H1 (cell line): ENCODE measurements at regions not wholly inside any gene's neighbourhood (a gene's known extent, or its start where the extent isn't known, plus 50 kb on each side); places are given as distances from the start of the nearest gene placed in this dataset.

Experiments used
- CTCF ChIA-PET: fragments of 300-600 bp; sonication (Branson Sonifier 250); formaldehyde crosslinking; loops from one replicate; lab custom pipeline; 2021; ENCODE audit not compliant: partially characterized antibody; lab: Charles Lee
- POLR2A ChIA-PET: fragments of 300-600 bp; sonication (Branson Sonifier 250); formaldehyde crosslinking; loops from one replicate; lab custom pipeline; 2021; ENCODE audit warnings: inconsistent platforms; ENCODE audit not compliant: partially characterized antibody; lab: Charles Lee
- DNase-seq, 2 experiments: peaks; one replicate each; pipeline versions ENCODE4 v3.0.0 to v3.0.0-alpha.2; 2010 to 2022; ENCODE audit warnings: low spot score in 2 of 2, low read depth in 1 of 2, mixed read lengths in 1 of 2
- FAIRE-seq: peaks from 2 replicates; lab custom pipeline; 2011; peaks lifted over from hg19 to GRCh38; lab: Jason Lieb, UNC
- H2AFZ ChIP-seq: 2 replicates; pipeline ENCODE4 v1.8.1; 2012; ENCODE audit warnings: low read length, inconsistent platforms
- H2AK5ac ChIP-seq: 2 replicates; pipeline ENCODE4 v1.6.1; 2013; ENCODE audit warnings: low read depth, low read length
- H2BK120ac ChIP-seq: replicated peaks from 2 replicates; pipeline ENCODE3; 2013; ENCODE audit warnings: low read depth, low read length, inconsistent platforms
- H2BK12ac ChIP-seq: 2 replicates; pipeline ENCODE4 v1.6.1; 2013; ENCODE audit warnings: low read depth, low read length
- H2BK15ac ChIP-seq: 2 replicates; pipeline ENCODE4 v1.6.1; 2013; ENCODE audit warnings: low read length
- H2BK20ac ChIP-seq: 2 replicates; pipeline ENCODE4 v1.6.1; 2013; ENCODE audit warnings: low read length
- H2BK5ac ChIP-seq: 2 replicates; pipeline ENCODE4 v1.6.1; 2013; ENCODE audit warnings: low read depth, low read length
- H3K14ac ChIP-seq: 2 replicates; pipeline ENCODE4 v1.6.1; 2013; ENCODE audit warnings: inconsistent platforms; ENCODE audit not compliant: insufficient read length
- H3K18ac ChIP-seq: 2 replicates; pipeline ENCODE4 v1.6.1; 2013; ENCODE audit warnings: low read length; ENCODE audit errors: extremely low read depth
- H3K23ac ChIP-seq: 2 replicates; pipeline ENCODE4 v1.6.1; 2013; ENCODE audit warnings: inconsistent platforms; ENCODE audit not compliant: insufficient read length
- H3K23me2 ChIP-seq: 2 replicates; pipeline ENCODE4 v1.6.1; 2013; ENCODE audit warnings: low read depth, low read length
- H3K27ac ChIP-seq: 2 replicates; pipeline ENCODE4 v1.6.1; 2011; ENCODE audit warnings: low read depth, low read length, inconsistent platforms
- H3K27me3 ChIP-seq, 4 experiments: replicated peaks in 1 of 4; 1 replicate in 1 of 4; 2 replicates in 3 of 4; pipeline versions ENCODE4 v1.6.1 to v1.8.1; 2011 to 2013; ENCODE audit warnings: low read length in 3 of 4, mild to moderate bottlenecking in 3 of 4, inconsistent platforms in 2 of 4, mixed read lengths in 2 of 4, moderate library complexity in 1 of 4; ENCODE audit not compliant: control insufficient read depth in 3 of 4, insufficient read depth in 3 of 4; ENCODE audit errors: extremely low read depth in 1 of 4
- H3K36me3 ChIP-seq, 4 experiments: 2 replicates each; pipeline versions ENCODE4 v1.6.1 to v1.8.1; 2011 to 2013; ENCODE audit warnings: mild to moderate bottlenecking in 4 of 4, low read length in 3 of 4, moderate library complexity in 2 of 4, control low read depth in 1 of 4, inconsistent platforms in 1 of 4; ENCODE audit not compliant: insufficient read depth in 4 of 4, control insufficient read depth in 2 of 4
- H3K4ac ChIP-seq: replicated peaks from 2 replicates; pipeline ENCODE3; 2013; ENCODE audit warnings: low read length, low read depth, mixed read lengths, inconsistent platforms; ENCODE audit not compliant: insufficient read length
- H3K4me1 ChIP-seq, 4 experiments: replicated peaks in 1 of 4; 1 replicate in 1 of 4; 2 replicates in 3 of 4; pipeline versions ENCODE4 v1.6.1 to v1.8.1; 2011 to 2013; ENCODE audit warnings: low read length in 3 of 4, inconsistent platforms in 2 of 4, mixed read lengths in 1 of 4; ENCODE audit not compliant: insufficient read depth in 4 of 4, control insufficient read depth in 3 of 4
- H3K4me2 ChIP-seq, 2 experiments: 2 replicates each; pipeline versions ENCODE4 v1.6.1 to v1.8.1; 2011 to 2013; ENCODE audit warnings: low read depth in 2 of 2, low read length in 2 of 2, control low read depth in 1 of 2, inconsistent platforms in 1 of 2, mild to moderate bottlenecking in 1 of 2; ENCODE audit not compliant: insufficient read depth in 1 of 2
- H3K4me3 ChIP-seq, 4 experiments: fragments of 200-600, 300-600 bp in 1 of 4; sonication (generic), shearing (Covaris generic), sonication (Bioruptor Twin) in 1 of 4; 2 replicates each; pipeline versions ENCODE4 v1.5.1 to v1.8.1; 2011 to 2016; ENCODE audit warnings: low read length in 4 of 4, low read depth in 3 of 4, control low read depth in 2 of 4, inconsistent platforms in 2 of 4, mild to moderate bottlenecking in 2 of 4, mixed read lengths in 1 of 4, moderate library complexity in 1 of 4; ENCODE audit not compliant: insufficient read depth in 2 of 4; ENCODE audit errors: extremely low read depth in 1 of 4
- H3K56ac ChIP-seq: replicated peaks from 2 replicates; pipeline ENCODE3; 2013; ENCODE audit warnings: low read depth, mild to moderate bottlenecking, mixed read lengths, low read length, inconsistent platforms; ENCODE audit not compliant: insufficient read length
- H3K79me1 ChIP-seq: 2 replicates; pipeline ENCODE4 v1.6.1; 2013; ENCODE audit warnings: low read depth, low read length, control low read depth
- H3K79me2 ChIP-seq, 2 experiments: 2 replicates each; pipeline versions ENCODE4 v1.6.1 to v1.8.1; 2012 to 2013; ENCODE audit warnings: low read length in 2 of 2, mild to moderate bottlenecking in 2 of 2, inconsistent platforms in 1 of 2; ENCODE audit not compliant: insufficient read depth in 2 of 2, control insufficient read depth in 1 of 2
- H3K9ac ChIP-seq, 4 experiments: replicated peaks in 1 of 4; 1 replicate in 1 of 4; 2 replicates in 3 of 4; pipeline versions ENCODE4 v1.6.1 to v1.8.1; 2011 to 2013; ENCODE audit warnings: low read depth in 3 of 4, low read length in 3 of 4, control low read depth in 2 of 4, mild to moderate bottlenecking in 2 of 4, moderate library complexity in 2 of 4, inconsistent platforms in 1 of 4; ENCODE audit errors: extremely low read depth in 1 of 4
- H3K9me3 ChIP-seq, 2 experiments: 2 replicates each; pipeline versions ENCODE4 v1.6.1 to v1.8.1; 2012 to 2013; ENCODE audit warnings: mild to moderate bottlenecking in 2 of 2, moderate library complexity in 2 of 2, control low read depth in 1 of 2, inconsistent platforms in 1 of 2, low read depth in 1 of 2, low read length in 1 of 2, mixed read lengths in 1 of 2; ENCODE audit not compliant: insufficient read depth in 2 of 2
- H4K20me1 ChIP-seq, 2 experiments: replicated peaks in 1 of 2; 2 replicates each; pipeline versions ENCODE3 to v1.8.1; 2011 to 2013; ENCODE audit warnings: inconsistent platforms in 2 of 2, low read length in 2 of 2, mild to moderate bottlenecking in 1 of 2; ENCODE audit not compliant: insufficient read depth in 2 of 2, control insufficient read depth in 1 of 2
- H4K5ac ChIP-seq: 2 replicates; pipeline ENCODE4 v1.6.1; 2013; ENCODE audit warnings: low read length, low read depth, mixed read lengths, inconsistent platforms; ENCODE audit not compliant: insufficient read length
- H4K8ac ChIP-seq: 2 replicates; pipeline ENCODE4 v1.8.0; 2013; ENCODE audit warnings: mild to moderate bottlenecking, moderate library complexity, low read length, inconsistent platforms; ENCODE audit not compliant: insufficient read depth; ENCODE audit errors: extremely low read depth
- H4K91ac ChIP-seq: replicated peaks from 2 replicates; pipeline ENCODE3; 2013; ENCODE audit warnings: low read length, mixed read lengths, inconsistent platforms; ENCODE audit not compliant: insufficient read length
- ATF3 ChIP-seq: IDR thresholded peaks from 2 replicates; pipeline ENCODE4 v1.6.1; 2011; ENCODE audit warnings: low read depth, mild to moderate bottlenecking, low read length; ENCODE audit not compliant: insufficient read depth
- BRCA1 ChIP-seq: IDR thresholded peaks from 2 replicates; pipeline ENCODE4 v1.6.1; 2012; ENCODE audit warnings: low read depth, low read length, improper control_type of control experiment
- CBX5 ChIP-seq: fragments of 300-800, 300-1000 bp; sonication (generic); IDR thresholded peaks from 2 replicates; pipeline ENCODE4 v1.7.1; 2016; ENCODE audit warnings: antibody characterized with exemption, low read length, low read depth
- CTCF ChIP-seq, 3 experiments: IDR thresholded peaks; 1 replicate in 2 of 3; 2 replicates in 1 of 3; pipeline versions ENCODE4 v1.5.1 to v1.6.1; 2011; ENCODE audit warnings: low read length in 3 of 3, mild to moderate bottlenecking in 3 of 3, inconsistent platforms in 2 of 3, low read depth in 1 of 3, moderate library complexity in 1 of 3; ENCODE audit not compliant: insufficient read depth in 1 of 3; ENCODE audit errors: control extremely low read depth in 1 of 3
- EP300 ChIP-seq, 2 experiments: IDR thresholded peaks; 1 replicate in 1 of 2; 2 replicates in 1 of 2; pipeline ENCODE4 v1.6.1; 2011 to 2012; ENCODE audit warnings: low read depth in 2 of 2, low read length in 2 of 2, mild to moderate bottlenecking in 2 of 2, borderline replicate concordance in 1 of 2, inconsistent platforms in 1 of 2, moderate library complexity in 1 of 2
- POLR2AphosphoS5 ChIP-seq: IDR thresholded peaks from 2 replicates; pipeline ENCODE4 v1.6.1; 2011; ENCODE audit warnings: low read depth, low read length
- POU5F1 ChIP-seq: IDR thresholded peaks from 2 replicates; pipeline ENCODE4 v1.6.1; 2011; ENCODE audit warnings: low read depth, mild to moderate bottlenecking, low read length, moderate library complexity
- SAP30 ChIP-seq: fragments of 300-600 bp; sonication (generic); IDR thresholded peaks from 2 replicates; pipeline ENCODE4 v1.7.1; 2012; ENCODE audit warnings: low read length, moderate library complexity, mild to moderate bottlenecking, inconsistent platforms; ENCODE audit not compliant: insufficient read depth, insufficient replicate concordance
- SP4 ChIP-seq: IDR thresholded peaks from 2 replicates; pipeline ENCODE4 v1.6.1; 2012; ENCODE audit warnings: low read length, inconsistent platforms
- TAF7 ChIP-seq: optimal IDR thresholded peaks from 2 replicates; pipeline ENCODE3; 2011; ENCODE audit warnings: low read depth, mild to moderate bottlenecking, inconsistent platforms, low read length, moderate library complexity, borderline replicate concordance
- ZNF274 ChIP-seq: IDR thresholded peaks from 2 replicates; pipeline ENCODE4 v1.7.0; 2012; ENCODE audit warnings: low read length, borderline replicate concordance; ENCODE audit errors: extremely low read depth
- WGBS, 2 experiments: shearing (Covaris generic) in 1 of 2; methylation state at CpG; one replicate each; pipeline versions ENCODE4 v1.1.6 to v1.1.7; 2013 to 2015; ENCODE audit warnings: low lambda C conversion rate in 2 of 2, mixed read lengths in 2 of 2, inconsistent platforms in 1 of 2, low coverage in 1 of 2, missing lambda C conversion rate in 1 of 2; ENCODE audit not compliant: insufficient replicate concordance in 2 of 2, insufficient coverage in 1 of 2, insufficient read length in 1 of 2; ENCODE audit errors: extremely low coverage in 1 of 2, missing lambda C conversion rate in 1 of 2; 5-methylcytosine and 5-hydroxymethylcytosine counted together

GRCh38 chr16:5639531-5639930, 541.9 kb upstream of the EEF2KMT start:
- CTCF ChIA-PET, result interaction anchor here (1.2 to 2.1 kb wide), 3 partner anchors 24 to 134 kb away, joined by 3 to 8 read pairs (median 3); no protein-coding TSS in a partner anchor
- 81% methylated on average over 3 of the region's 3 CpGs; no CpG with 5 or more reads in 1 of the 2 experiments for WGBS, 2 experiments
- H2BK120ac ChIP-seq, result no peak overlapping the region

More at GRCh38 chr16:5639531-5639930, 541.9 kb upstream of the EEF2KMT start:
- no peak overlapping the region for H4K5ac ChIP-seq
- H3K23me2 ChIP-seq, result peaks cover 6% of the 10 kb centered on the region; the same call in 1 of the 2 replicates
- DNase-seq (no peak), FAIRE-seq (no peak)
- no peaks in the 10 kb centered on the region for H3K79me1 ChIP-seq
- H3K9ac ChIP-seq, result no peak overlapping the region
- POLR2A ChIA-PET, result no interaction called here
- no peak overlapping the region for H3K27ac ChIP-seq
- H3K23ac ChIP-seq, result no peak overlapping the region
- H3K14ac ChIP-seq, result no peak overlapping the region
- no peak overlapping the region for H2AFZ ChIP-seq
- H3K4ac ChIP-seq, result no peak overlapping the region
- H3K56ac ChIP-seq, result no peak overlapping the region
- H2BK12ac ChIP-seq, result no peak overlapping the region
- no peak overlapping the region for H2BK20ac ChIP-seq
- peaks cover 0 to 10% of the 10 kb centered on the region in 2 experiments; a peak in 2 of 4 replicates for H3K79me2 ChIP-seq
- peaks cover 0 to 9% of the 10 kb centered on the region in 2 experiments for H4K20me1 ChIP-seq
- no peak overlapping the region for H3K18ac ChIP-seq
- peaks cover 0 to 3% of the 10 kb centered on the region in 2 experiments; a peak in 1 of 4 replicates for H3K9me3 ChIP-seq
- no peak overlapping the region for H4K8ac ChIP-seq
- no peaks in the 10 kb centered on the region for H3K36me3 ChIP-seq
- peaks cover 0 to 7% (median 0%) of the 10 kb centered on the region in 4 experiments; a peak in 2 of 7 replicates for H3K4me1 ChIP-seq
- H2AK5ac ChIP-seq, result no peak overlapping the region
- H3K4me3 ChIP-seq, result no peak overlapping the region
- TF ChIP-seq BRCA1 (no peak), SP4 (no peak), EP300 (IDR thresholded peaks at IDR 0.05; ENCODE audit: borderline replicate concordance in 1 of 2, low read depth in 2 of 2, low read length in 2 of 2) (no peak), POLR2AphosphoS5 (no peak), CBX5 (no peak), ZNF274 (no peak), CTCF (IDR thresholded peaks at IDR 0.05; ENCODE audit: control extremely low read depth in 1 of 3, insufficient read depth in 1 of 3, low read depth in 1 of 3, low read length in 3 of 3) (no peak), SAP30 (no peak), TAF7 (no peak), POU5F1 (no peak), ATF3 (no peak)
- no peak overlapping the region for H4K91ac ChIP-seq
- H3K27me3 ChIP-seq, result no peaks in the 10 kb centered on the region
- no peak overlapping the region for H3K4me2 ChIP-seq
- no peak overlapping the region for H2BK15ac ChIP-seq
- no peak overlapping the region for H2BK5ac ChIP-seq
